GM18858 (cell line): ENCODE measurements at regions not wholly inside any gene's neighbourhood (a gene's known extent, or its start where the extent isn't known, plus 50 kb on each side); places are given as distances from the start of the nearest gene placed in this dataset.

ENCODE experiments used
- ATAC-seq: cut with Tn5 transposase; IDR thresholded peaks from one replicate; pipeline ENCODE4 v1.9.1; 2021; ENCODE audit not compliant: unreplicated experiment

GRCh38 chr7:95669513-95669912 is 73.2 kb upstream of the PDK4 start:
- ATAC-seq: peak; percentile 73

- no peak for ATAC-seq
Observed at GRCh38 chr7:95668504-95669018, 72.2 kb upstream of the PDK4 start.

GRCh38 chr7:95662987-95663386 is 66.7 kb upstream of the PDK4 start:
- ATAC-seq: no peak

- no peak for ATAC-seq
Observed at GRCh38 chr7:95660023-95660434, 63.7 kb upstream of the PDK4 start.

DNA sequence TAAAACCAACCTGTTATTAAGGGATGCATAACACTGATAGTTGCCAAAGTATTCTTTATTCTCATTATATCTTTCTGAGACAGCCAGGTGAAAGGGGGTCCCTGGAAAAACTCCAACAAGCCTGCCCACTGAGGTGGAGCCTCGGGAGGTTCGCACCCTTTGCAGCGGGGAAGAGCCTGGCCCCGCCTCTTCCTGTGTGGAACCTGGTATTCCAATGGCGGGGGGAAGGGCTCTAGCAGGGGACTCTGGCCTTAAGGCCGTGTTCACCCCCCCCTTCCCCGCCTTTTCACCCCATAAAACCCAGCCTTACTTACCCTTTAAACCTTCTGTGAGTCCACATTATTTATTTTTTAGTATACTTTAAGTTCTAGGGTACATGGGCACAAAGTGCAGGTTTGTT is 62.4 kb upstream of the PDK4 start:
- ATAC-seq: no peak

DNA sequence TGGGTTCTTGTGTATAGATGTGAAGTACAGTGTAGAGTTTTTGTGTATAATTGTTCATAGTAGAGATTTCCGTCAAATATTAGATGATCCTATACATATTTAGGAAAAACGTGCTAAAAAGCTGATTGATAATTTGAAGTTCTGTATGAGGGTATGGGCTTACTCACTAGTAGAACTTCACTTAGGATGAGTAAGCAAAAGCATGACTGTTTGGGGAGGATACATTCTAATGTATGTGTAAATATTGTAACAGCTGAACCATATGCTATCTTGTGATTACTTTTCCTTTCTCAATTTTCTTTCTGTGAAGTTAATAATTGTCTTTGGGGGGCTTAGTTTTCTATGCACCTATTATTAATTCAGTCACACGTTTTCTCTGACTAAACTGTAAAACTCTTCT is 53.2 kb upstream of the PDK4 start:
- no peak for ATAC-seq

- ATAC-seq: no peak
Observed at GRCh38 chr7:95646350-95646749, 50.0 kb upstream of the PDK4 start.
